GM13976 (cell line): ENCODE measurements at regions not wholly inside any gene's neighbourhood (a gene's known extent, or its start where the extent isn't known, plus 50 kb on each side); places are given as distances from the start of the nearest gene placed in this dataset.

Experiments used
- DNase-seq: peaks from one replicate; pipeline ENCODE4 v3.0.0; 2012; ENCODE audit warnings: low spot score
- CTCF ChIP-seq: IDR thresholded peaks from 2 replicates; pipeline ENCODE4 v1.5.1; 2012; ENCODE audit warnings: borderline replicate concordance, mild to moderate bottlenecking; ENCODE audit not compliant: insufficient read depth; ENCODE audit errors: extremely low read depth, missing control alignments, control extremely low read depth
- in situ Hi-C: fragments of 300-500 bp; cut with MboI; formaldehyde crosslinking; loops from one replicate; pipeline ENCODE4 v1.12.0; 2022; ENCODE audit warnings: low sequenced_read_pairs, mixed read lengths, inconsistent platforms; ENCODE audit not compliant: unreplicated experiment

- TF ChIP-seq CTCF, result no peak
- no peak for DNase-seq
- in situ Hi-C loops, result no loop called here
Observed at GRCh38 chr12:92369056-92369455, 223.4 kb upstream of the BTG1 start.

- no peak for DNase-seq
- in situ Hi-C loops, result no loop called here
- TF ChIP-seq CTCF, result no peak
Observed at GRCh38 chr12:92365836-92366235, 220.2 kb upstream of the BTG1 start.

- in situ Hi-C loops, result no loop called here
- TF ChIP-seq CTCF, result no peak
- no peak for DNase-seq
Observed at GRCh38 chr12:92365333-92365732, 219.7 kb upstream of the BTG1 start.

GRCh38 chr12:92363295-92364146, 217.9 kb upstream of the BTG1 start:
- peak; percentile 47 for DNase-seq
- in situ Hi-C loops, result no loop called here
- TF ChIP-seq CTCF, result no peak

GRCh38 chr12:92362785-92363184, 217.1 kb upstream of the BTG1 start:
- in situ Hi-C loops, result no loop called here
- no peak for TF ChIP-seq CTCF
- peak; percentile 28 for DNase-seq

- in situ Hi-C loops, result no loop called here
- TF ChIP-seq CTCF, result no peak
- no peak for DNase-seq
Observed at GRCh38 chr12:92362126-92362525, 216.5 kb upstream of the BTG1 start.
